Activated CD8-positive, alpha-beta memory T cell treated with anti-CD3 and anti-CD28 coated beads, Interleukin-2, amount 50 U/mL, for 4 hours (primary cell): ENCODE measurements at regions not wholly inside any gene's neighbourhood (a gene's known extent, or its start where the extent isn't known, plus 50 kb on each side); places are given as distances from the start of the nearest gene placed in this dataset.
"Not testable (repeated sequence)": the region's sequence is repeated elsewhere in the genome, so short reads cannot be mapped to it uniquely, and the experiment has no call there.

Source experiments
- DNase-seq: peaks from one replicate; pipeline ENCODE4 v3.0.0-alpha.2; 2020

DNA sequence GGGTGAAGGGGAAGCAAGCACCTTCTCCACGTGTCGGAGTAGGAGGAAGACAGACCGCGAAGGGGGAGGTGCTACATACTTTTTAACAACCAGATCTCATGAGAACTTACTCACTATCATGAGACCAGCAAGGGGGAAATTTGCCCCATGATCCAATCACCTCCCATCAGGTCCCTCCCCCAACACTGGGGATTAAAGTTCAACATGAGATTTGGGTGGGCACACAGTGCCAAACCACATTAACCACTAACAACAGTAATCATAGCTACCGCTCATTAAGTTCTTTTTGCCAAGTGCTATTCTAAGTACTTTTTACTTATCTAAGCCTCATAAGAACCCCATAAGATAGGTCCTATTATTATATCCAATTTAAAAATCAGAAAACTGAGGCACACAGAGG, 450.5 kb upstream of the DDI1 start:
- DNase-seq, result no peak

- DNase-seq, result no peak
Observed at GRCh38 chr11:103586756-103587155, 449.7 kb upstream of the DDI1 start.

DNA sequence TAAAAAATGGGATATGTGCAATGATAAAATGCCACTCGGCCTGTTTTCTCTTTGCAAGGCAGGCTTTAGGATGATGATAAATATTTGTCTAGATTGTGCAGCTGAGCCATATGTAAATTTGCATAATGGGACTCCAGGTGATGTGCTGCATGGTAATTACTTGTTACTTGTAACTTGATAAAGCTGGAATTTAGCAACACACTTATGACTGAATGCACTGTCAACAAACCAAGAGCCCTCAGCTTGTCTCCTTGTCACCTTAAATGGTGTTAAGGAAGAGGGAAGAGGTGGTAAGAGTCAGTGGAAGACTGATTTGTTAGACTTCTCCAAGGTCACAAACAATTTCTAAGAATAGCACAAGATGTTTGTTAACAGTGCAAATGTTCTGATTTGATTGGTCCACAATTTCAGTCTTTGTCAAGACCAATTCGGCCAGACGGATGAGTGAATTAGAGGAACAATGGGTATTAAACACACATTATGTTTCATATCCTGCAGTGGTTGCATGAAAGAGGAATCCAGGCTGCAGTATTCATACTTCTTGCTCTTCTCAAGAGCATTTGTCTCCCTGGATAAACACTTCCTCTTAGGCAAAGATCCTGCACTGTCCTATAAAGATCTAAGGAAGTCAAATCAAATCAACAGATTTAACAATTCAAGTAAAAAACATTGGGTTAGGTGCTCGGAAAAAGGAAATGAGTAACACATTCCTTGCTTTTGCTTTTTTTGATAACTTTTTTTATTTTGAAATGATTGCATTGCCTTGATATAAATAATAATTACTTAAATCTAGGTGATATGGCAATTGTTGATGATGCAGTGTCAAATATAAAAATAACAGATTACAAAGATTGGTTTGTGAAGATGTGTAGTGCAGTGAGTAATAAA, 448.3 kb upstream of the DDI1 start:
- DNase-seq, result no peak

DNA sequence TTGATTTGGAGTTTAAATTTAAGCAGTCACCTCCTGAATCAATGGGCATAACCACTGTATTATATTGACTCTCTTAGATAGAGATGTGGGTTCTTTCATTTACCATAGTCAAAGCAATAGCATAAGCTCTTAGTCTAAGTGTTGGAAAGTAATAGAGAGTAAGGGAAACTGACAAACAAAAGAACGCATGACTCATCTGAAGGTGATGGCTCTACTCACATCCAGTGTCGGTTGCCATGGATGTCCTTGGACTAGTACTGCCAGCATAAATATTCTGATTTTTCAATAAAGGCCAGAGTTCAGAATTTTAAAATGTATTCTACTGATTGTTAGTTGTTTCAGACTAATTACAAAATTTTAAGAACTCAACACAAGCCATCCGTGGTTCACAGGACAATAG, 444.9 kb upstream of the DDI1 start:
- no peak for DNase-seq

DNA sequence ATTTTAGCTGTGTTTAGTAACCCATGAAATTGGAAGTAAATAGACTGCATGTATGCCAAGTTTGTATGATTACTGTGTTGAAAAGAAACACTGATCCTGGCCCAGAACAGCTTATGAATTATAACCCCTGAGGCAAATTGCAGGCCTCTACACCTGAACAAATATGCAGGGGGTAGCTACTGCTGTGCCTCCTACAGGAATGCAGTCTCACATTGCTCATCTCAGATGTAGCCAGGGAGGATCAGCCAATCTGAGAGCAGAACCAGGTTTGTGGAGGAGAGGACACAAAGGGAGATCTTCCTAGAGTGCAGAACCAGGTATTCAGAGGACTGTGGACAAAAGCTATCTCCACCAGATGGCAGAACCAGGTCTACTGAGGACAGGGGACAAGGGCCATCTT, 442.2 kb upstream of the DDI1 start:
- no peak for DNase-seq

GRCh38 chr11:103596315-103596714, 440.1 kb upstream of the DDI1 start:
- DNase-seq, result no peak

DNA sequence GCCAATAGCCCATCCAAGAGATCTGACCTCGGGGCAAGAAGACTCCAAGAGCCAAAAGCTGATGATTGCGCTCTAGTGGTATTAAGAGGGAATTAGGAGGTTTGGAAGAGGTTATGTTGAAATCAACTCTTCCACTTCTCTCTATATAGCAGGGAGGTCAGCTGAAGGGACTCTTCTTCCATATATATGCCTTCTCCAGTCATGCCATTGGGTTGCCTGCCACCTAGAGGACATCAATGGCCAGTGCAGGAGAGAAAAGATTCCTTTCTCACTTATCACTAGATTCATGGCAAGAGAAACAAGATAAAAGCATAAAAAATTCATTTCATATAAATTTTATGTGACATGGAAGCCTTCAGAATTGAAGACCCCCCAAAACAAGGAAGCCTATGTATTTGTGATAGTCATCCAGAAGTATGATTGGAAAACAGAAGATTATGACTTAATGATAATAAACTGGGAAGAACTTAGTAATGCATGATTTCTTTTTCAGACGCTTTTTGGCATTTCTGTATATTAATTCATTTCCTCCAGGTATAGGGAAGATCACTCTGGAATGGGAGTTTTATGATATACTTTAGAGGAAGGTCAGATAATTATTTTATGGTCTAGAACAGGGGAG, 435.1 kb upstream of the DDI1 start:
- DNase-seq, result no peak

DNA sequence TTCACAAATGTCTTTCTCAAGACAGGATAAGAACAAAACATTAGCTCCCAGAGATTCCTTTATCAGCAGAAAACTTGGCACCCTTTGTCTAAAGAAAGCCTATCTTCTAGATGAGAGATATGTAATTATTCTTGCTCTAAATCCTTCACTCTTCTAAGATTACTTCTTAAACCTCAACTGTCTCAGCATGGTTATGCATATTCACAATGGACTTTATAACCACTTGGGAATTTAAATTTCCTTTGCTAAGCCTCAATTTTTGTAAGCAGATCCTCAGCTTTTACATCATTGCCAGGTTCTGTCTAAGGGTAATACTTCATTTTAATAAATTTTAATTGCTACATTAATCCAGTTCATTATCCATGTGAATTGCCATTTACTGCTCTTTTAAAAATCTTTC, 433.6 kb upstream of the DDI1 start:
- DNase-seq, result no peak

DNA sequence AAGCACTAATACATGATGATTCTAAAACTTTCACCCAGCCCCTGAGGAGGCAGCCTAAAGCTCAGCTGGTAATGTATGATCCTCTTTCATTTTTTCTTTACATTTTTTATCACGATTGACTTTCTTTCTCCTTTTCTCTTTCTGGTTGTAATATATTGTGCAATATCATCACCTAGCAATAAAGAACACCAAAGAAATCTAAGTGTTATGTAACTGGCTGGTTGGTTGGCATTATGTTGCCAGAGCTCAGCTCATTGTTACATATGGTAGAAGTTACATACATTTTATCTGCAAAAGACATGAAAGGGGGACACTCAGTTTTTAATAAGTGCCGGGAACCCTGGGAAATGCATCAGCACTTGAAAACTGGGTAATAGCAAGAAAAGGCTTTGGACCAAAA, 432.1 kb upstream of the DDI1 start:
- DNase-seq, result no peak

DNA sequence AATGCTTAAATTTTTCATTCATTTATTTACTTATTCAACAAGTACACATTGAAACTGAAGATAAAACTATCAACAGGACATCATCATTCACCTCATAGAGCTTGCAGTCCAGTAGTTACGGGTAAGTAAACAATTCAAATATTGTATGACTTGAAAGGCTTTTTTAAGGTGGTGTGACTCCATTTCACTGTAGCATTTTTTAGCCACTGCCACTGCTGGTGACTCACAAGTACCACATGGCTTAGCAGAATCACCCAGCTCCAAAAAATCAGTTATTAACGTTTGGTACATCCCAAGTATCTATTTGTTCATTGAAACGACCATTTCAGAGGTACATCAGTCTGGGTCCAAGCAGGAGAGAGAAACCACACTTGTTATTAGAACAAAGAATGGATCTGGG, 427.9 kb upstream of the DDI1 start:
- DNase-seq, result no peak

DNA sequence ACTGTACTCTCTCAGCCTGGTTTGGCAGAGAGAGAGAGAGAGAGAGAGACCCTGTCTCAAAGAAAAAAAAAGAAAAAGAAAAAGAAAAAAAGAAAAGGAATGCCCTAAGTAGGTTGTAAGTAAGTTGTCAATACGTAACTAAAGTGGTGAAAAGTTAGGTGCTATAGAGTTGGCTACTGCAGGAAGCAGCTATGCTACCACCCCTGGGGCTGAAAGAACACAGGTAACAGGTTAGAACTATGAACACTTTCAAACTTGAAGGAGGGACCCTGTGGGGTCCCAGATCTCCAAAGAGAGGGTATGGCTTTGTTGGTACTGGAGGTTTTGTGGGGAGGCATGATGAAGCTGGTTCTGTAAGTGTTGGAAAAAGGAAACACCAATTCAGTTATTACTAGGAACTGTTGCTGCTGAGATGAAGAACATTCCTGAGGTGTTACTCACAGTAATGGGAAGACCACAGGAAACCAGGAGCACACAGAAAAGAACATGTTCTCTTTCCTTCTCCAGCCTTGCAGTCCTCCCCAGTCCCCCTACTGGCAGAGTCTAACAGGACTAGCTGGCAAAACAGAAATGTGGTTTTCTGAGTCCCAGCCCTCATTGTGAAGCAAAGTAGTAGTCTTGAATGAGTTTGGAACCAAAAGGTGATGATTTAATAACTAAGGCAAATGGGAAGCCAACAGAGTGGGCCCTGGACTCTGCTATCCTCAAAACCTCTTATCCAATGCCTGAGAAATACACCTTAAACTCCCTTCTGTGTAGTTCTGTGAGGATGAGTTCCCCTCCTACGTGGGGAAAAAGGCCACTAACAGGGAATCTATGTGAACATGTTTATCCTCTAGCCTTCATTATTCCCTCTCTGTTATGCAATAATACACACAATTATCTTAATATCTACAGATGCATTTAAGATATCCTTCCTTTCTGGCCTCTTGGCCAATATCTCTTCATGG, 427.0 kb upstream of the DDI1 start:
- no peak for DNase-seq

DNA sequence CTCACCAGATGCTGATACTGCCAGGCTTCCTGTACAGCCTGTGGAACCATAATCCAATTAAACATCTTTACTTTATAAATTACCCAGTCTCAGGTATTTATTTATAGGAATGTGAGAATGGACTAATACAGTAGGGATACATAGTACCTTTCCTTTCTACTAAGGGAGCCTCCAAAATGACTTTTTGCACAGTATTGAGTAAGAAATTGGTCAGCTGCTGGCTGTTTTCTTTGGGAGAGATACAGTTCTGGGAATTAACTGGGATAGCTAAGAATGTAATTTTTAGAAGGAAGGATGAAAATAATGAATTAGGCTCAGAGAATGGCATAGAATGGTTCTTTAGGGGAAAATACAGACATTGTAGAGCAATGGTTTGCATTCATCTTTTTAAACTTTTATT, 426.0 kb upstream of the DDI1 start:
- no peak for DNase-seq

GRCh38 chr11:103611526-103612260, 424.7 kb upstream of the DDI1 start:
- DNase-seq, result not testable (repeated sequence)

DNA sequence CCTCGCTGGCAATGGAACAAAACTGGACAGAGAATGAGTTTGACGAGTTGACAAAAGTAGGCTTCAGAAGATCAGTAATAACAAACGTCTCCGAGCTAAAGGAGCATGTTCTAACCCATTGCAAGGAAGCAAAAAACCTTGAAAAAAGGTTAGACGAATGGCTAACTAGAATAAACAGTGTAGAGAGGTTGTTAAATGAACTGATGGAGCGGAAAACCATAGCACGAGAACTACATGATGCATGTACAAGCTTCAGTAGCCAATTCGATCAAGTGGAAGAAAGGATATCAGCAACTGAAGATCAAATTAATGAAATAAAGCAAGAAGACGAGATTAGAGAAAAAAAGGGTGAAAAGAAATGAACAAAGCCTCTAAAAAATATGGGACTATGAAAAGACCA, 424.0 kb upstream of the DDI1 start:
- DNase-seq, result not testable (repeated sequence)

GRCh38 chr11:103616586-103616985, 419.9 kb upstream of the DDI1 start:
- not testable (repeated sequence) for DNase-seq

DNA sequence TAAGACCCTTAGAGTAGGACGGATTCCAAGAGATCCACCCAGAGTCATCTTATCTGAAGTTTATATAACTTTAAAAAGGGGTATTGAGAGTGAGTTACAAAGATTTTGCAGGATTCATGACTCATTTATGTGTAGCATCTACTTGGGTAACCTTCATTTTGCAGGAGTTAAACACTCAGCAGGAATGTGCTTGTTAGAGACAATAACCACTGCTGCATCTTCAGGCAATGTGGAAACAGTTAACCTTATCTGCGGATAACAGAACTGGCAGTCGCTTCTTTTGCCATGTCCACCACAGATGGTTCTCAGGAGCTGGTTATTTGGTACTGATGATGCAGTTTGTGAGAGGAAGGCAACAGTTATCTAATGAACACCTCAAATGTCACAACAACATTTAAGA, 417.9 kb upstream of the DDI1 start:
- DNase-seq, result no peak

DNA sequence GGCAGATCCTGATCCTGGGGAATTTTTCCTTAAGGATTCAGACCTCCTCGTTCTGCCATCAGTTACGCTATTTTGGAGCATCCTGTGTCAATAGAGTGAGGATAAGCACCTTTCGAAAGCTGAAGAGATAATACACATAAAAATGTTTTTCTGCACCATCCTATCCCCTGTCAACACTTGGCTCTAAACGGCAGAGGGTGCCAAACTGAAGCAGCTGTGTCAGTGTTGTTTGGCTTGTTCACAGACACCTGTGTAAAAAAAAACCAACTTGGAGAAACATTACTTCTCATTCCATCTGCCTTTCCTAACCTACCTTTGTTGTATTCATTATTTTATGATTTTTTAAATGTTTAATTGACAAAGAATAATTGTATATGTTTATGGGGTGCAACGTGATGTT, 417.0 kb upstream of the DDI1 start:
- no peak for DNase-seq

- no peak for DNase-seq
Observed at GRCh38 chr11:103619938-103620337, 416.5 kb upstream of the DDI1 start.

DNA sequence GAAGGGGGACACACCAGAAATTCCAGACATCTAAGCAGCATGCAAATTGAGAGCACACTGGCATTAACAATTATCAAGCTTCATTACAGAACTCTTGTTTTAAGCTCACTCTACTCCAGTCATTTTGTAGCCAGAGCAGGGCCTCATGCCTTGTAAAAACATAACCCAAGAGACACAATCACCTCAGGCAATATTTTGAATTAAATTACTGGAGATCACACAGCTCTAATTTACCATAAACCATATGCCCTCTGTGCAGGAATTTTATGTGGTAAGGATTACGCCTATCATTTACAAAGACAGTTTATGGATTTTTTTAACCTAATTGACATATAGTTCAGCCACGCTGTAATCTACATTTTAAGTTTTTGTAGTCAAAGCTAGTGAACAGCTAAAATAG, 414.1 kb upstream of the DDI1 start:
- no peak for DNase-seq

- DNase-seq, result no peak
Observed at GRCh38 chr11:103623933-103624332, 412.5 kb upstream of the DDI1 start.

DNA sequence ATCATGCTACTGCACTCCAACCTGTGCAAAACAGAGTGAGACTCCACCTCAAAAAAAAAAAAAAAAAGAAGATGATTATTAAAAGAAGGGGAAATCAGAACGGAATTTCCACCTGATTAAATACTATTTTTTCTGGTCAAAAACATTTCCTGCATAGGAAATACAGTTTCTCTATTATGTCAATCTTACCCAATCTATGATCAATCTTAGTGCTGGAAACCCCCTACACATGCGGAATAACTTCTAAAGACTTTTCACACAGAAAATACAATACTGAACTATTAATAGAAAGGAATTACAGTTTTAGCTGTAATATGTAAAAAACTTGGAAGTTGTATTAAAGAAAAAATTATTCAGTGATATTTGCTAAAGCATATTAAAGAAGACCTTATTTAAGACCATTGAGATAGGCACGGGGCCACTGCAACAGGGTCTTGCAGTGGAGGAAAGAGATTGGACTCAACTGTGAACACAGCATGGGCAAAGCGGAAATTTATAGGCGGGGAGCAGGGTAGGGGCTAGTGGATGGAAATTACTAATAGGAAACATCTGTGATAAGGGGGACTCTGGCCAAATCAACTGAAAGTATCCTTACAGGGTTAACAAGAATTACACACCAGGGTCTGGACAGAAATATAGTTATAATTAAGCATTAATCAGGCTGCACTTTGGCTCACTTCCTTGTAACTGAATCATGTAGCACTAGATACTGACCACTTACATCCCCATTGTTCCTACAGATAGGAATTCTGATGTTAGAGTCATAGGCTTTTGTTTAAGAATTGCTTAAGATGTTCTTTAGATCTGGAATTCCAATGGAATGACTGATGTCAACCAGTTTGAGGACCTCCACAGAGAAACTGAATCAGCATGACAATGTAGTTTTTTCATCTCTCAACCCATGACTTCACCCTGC, 411.5 kb upstream of the DDI1 start:
- DNase-seq, result no peak

DNA sequence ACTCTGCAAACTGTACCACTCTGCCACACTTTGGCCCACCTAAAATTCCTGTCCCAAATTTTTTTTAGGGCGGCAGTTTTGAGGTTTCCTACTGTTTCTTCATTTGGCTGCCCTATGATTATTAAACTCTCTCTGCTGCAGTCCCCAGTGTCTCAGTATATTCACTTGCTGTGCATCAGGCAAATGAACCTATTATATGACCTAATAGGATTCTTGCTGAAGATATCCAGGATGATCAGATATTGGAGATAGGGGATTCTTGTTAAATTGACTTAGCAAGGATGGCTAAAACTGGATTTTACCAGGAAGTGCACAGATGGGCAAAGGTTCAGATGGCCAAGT, 410.8 kb upstream of the DDI1 start:
- DNase-seq, result no peak
